ENCODE measurements at regions not wholly inside any gene's neighbourhood (a gene's known extent, or its start where the extent isn't known, plus 50 kb on each side); places are given as distances from the start of the nearest gene placed in this dataset.

- DNase-seq (ENCODE audit: low read depth in 2 of 3, low spot score in 2 of 3), result no peak
These were observed 193.9 kb downstream of the FIGN start for GRCh38 chr2:163541943-163542342.

GRCh38 chr2:163541495-163541894 lies 194.3 kb downstream of the FIGN start:
- no peak for DNase-seq (ENCODE audit: low read depth in 2 of 3, low spot score in 2 of 3)

DNA sequence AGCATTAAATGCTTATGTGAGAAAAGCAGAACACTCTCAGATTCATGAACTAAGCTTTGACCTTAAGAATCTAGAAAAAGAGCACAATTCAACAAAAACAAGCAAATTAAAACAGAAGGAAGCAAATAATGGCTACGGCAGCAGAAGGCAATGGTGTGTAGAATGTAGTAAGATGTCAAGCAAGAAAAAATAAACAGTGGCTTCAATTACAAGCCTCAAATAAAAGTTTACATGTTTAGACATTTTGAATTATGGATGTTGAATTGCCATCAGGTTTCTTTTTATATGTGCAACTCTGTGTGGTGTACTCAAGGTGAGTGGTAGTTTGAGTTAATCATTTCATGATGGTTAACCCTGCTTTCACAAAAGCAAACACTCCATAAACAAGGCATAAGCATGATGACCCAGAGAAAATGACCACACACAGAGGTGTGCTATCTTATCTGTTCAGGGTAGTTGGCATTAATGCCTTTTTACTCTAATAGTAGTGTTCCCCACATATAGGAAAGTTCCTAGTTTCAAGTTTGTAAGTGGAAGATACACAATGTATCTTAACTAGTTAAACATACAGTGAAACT lies 207.1 kb downstream of the FIGN start:
- no peak for DNase-seq (ENCODE audit: low read depth in 2 of 3, low spot score in 2 of 3)

DNA sequence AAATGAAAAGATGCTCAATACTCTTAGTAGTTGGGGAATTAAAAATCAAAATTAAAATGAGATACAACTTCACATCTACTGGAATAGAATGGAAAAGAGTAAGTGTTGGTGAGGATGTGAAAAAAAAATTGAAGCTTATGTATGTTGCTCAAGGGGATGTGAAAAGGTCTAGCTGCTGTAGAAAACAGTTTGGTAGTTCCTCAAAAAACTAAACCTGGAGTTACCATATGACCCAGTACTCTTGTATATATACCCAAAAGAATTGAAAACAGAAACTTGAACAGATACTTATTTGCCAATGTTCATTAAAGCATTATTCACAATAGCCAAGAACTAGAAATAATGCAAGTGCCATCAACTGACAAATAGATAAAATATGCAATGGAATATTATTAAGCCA lies 208.4 kb downstream of the FIGN start:
- DNase-seq (ENCODE audit: low read depth in 2 of 3, low spot score in 2 of 3), result no peak

DNA sequence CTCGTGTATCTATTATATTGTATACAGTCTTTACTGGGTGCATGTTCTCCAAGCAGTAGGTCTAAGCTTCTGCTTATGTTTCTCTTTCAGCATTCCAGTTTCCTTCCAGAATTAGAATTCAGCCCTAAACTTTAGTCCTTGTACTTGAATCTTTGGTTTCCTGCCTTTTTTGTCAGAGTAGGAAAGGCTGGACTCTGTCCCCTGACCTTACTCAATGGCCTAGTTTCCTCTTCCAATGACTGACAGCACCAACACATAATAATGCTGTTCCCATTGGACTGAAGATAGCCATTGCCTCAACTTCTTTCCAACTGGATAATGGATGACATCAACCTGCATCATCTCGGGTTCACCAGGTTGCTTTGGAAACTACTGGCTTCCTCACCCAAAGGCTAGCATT lies 217.0 kb downstream of the FIGN start:
- DNase-seq (ENCODE audit: low read depth in 2 of 3, low spot score in 2 of 3), result no peak

GRCh38 chr2:163515836-163516235 lies 220.0 kb downstream of the FIGN start:
- DNase-seq (ENCODE audit: low read depth in 2 of 3, low spot score in 2 of 3), result no peak

- DNase-seq (ENCODE audit: low read depth in 2 of 3, low spot score in 2 of 3), result no peak
These were observed 230.5 kb downstream of the FIGN start for GRCh38 chr2:163505281-163505680.

DNA sequence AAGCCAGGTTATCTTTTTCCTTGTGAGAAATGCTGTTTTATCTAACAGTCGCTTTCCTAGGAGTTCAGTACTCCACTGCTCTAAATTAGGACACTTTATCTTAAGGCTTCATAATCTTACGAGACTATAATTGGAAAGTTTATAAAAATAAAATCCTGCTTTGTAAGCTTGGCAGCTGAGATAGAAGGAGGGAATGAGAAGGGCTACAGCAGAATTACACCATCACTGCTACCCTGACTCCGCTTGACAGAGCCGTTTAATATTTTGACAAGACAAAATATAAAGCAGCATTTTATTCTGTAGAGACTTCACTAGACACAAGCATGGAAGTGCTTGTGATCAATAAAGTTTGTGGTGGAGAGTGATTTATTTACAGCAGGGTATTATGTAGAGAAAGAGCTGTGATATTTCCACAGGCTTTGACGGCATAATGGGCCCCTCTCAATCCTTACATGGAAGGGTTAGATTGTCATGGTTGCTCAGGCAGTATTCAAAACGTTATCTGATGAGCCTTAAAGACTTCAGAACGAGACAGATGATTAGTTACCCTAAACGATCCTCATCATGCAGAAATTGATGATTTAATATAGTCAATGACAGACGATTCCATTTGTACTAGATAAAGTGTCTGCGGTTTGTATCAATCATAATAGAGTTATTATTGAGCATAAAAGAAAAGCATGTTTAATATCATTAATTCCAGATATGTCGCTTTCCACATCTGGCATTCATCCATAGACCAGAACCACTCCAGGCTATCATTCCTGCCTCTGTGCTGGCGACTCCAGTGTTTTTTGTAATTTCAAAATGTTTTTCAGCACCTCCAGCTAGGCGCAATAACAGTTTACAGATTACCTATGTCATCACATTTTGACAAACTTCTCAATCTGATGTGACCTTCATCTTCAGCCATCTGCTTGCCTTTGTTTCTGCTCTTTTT lies 242.2 kb downstream of the FIGN start:
- no peak for DNase-seq (ENCODE audit: low read depth in 2 of 3, low spot score in 2 of 3)

DNA sequence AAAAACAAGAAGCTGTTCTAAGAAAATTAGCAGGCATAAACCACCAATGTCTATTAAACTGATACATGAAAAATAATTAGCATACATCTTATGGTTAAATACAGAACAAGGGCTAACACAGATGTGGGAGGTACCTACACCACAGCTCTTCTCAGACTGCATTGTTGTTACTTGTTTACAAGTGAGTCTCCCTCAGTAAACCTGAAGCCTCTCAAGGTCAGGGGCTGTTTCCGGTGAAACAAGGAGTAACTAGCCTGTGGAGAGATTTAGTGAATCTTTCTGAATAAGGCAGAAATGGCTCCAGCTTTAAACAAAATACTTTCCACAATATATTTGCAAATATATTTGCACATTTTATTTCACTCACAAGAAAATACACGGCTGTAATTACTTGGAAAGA lies 244.0 kb downstream of the FIGN start:
- DNase-seq (ENCODE audit: low read depth in 2 of 3, low spot score in 2 of 3), result no peak

GRCh38 chr2:163490281-163490680 lies 245.5 kb downstream of the FIGN start:
- no peak for DNase-seq (ENCODE audit: low read depth in 2 of 3, low spot score in 2 of 3)

DNA sequence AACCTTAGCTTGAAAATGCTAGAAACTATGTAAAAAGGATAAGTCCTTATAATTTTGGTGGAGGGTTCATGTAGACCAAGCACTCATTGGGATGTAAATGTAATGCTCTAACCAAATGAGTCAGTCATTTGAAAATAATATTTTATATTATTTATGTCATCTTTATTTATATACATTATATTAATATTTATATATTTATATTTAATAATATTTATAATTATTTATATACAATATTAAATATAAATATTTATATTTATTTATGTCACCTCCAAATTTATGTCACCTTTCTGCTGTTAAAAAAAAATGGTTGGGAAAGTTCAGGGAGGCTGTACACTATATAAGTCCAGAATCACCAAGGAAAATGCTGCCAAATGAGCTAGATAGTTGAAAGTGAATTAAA lies 254.3 kb downstream of the FIGN start:
- DNase-seq (ENCODE audit: low read depth in 2 of 3, low spot score in 2 of 3), result no peak

DNA sequence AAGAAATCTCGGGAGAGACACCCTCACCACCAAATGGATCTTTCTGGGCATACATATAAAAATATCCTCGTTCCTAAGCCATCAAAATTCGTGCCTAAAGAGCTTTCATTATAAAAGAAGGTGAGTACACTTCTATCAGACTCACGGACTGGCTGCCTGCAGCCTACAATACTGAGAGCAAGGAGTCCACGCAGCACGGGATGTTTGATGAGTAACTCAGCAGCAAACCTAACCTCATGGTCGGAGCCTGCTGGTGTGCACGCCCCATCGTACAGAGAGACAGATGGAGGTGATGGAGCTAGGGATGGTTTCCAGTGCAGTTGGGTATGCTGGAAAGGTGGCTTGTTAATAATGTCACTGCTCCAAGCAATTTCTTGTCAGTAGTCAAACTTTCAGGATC lies 256.2 kb downstream of the FIGN start:
- no peak for DNase-seq (ENCODE audit: low read depth in 2 of 3, low spot score in 2 of 3)

GRCh38 chr2:163475815-163476214 lies 260.0 kb downstream of the FIGN start:
- no peak for DNase-seq (ENCODE audit: low read depth in 2 of 3, low spot score in 2 of 3)

DNA sequence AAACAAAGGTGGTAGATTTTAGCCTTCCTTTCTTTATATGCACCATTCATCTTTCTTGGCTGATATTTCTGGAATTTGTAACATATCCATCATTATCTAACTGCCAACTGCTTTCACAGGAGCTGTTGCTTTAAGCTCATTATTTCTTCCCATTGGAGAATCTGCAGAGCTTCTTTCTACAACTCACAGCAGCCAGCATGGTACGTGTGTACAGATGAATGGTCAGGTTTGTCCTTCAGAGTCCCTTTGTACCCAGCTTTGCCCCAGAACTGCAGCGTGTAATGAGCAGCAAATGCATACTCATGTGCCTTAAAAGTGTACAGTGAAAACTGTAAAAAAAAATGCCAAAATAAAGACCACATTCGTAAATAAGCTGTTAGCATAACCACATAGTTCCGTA lies 260.9 kb downstream of the FIGN start:
- no peak for DNase-seq (ENCODE audit: low read depth in 2 of 3, low spot score in 2 of 3)

GRCh38 chr2:163474319-163474744 lies 261.5 kb downstream of the FIGN start:
- no peak for DNase-seq (ENCODE audit: low read depth in 2 of 3, low spot score in 2 of 3)

DNA sequence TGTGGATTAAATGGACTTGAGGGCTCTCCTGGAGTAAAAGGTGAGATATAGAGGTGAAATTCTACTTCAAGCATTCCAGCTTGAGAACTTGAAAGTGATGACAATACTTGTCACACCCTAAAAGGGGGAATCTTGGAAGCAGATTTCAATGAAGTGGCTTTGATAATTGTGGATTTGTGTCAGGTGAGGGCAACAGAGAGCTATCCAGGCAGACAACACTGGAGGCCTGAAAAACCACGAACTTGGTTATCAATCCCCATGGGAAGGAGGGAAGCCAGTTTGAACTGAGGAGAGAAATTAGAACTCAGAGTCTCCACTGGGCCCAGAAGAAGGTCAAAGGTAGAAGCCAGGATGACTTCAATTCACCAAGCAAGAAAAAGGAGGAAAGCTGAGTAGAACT lies 263.9 kb downstream of the FIGN start:
- DNase-seq (ENCODE audit: low read depth in 2 of 3, low spot score in 2 of 3), result no peak

DNA sequence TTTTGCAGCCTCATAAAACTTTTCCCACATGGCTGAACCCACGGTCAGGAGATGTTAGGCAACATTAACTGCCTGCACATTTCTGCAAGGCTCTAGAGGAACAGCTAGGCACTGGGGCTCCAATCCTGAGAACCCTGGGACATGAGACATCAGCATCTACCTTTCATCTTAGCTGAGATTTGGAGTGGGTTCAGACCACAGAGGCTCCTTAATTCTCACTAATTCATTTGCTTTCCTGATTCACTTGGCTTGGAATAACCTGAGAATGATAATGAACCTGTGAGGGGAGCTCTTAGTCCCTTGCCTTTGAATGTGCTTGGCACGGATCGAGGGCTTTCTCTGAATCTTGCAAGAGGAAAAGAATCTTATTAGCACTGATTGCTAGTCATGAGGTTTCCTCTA lies 266.2 kb downstream of the FIGN start:
- DNase-seq (ENCODE audit: low read depth in 2 of 3, low spot score in 2 of 3), result no peak

- no peak for DNase-seq (ENCODE audit: low read depth in 2 of 3, low spot score in 2 of 3)
These were observed 268.6 kb downstream of the FIGN start for GRCh38 chr2:163467251-163467630.

GRCh38 chr2:163466331-163467250 lies 269.2 kb downstream of the FIGN start:
- no peak for DNase-seq (ENCODE audit: low read depth in 2 of 3, low spot score in 2 of 3)

- no peak for DNase-seq (ENCODE audit: low read depth in 2 of 3, low spot score in 2 of 3)
These were observed 270.4 kb downstream of the FIGN start for GRCh38 chr2:163465440-163465839.

- no peak for DNase-seq (ENCODE audit: low read depth in 2 of 3, low spot score in 2 of 3)
These were observed 272.4 kb downstream of the FIGN start for GRCh38 chr2:163463411-163463810.
